ENCODE measurements at regions not wholly inside any gene's neighbourhood (a gene's known extent, or its start where the extent isn't known, plus 50 kb on each side); places are given as distances from the start of the nearest gene placed in this dataset.
"Not testable (repeated sequence)": the region's sequence is repeated elsewhere in the genome, so short reads cannot be mapped to it uniquely, and the experiment has no call there.

DNA sequence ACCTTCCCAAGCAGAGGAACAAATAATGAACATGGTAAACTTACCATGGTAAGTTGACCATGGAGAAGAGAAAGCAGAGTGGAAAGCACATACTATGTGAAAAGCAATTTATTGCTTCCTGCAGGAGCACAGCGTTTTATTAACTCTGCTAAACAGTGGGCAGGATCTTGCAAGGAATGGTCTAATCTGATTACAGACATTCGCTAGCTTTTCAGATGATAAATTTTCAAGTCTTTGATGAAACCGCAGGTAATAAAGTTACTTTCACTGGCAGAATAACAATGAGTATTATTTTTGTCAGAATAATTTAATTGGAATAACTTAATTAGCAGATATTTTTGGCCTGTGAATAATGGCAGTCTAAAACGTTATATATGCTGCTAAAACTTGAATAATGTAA lies 89.6 kb upstream of the HGF start:
- Histone ChIP-seq H3K4me3 (ENCODE audit: low read depth, low read length) (no peak overlapping the region), H3K36me3 (ENCODE audit: control insufficient read depth, insufficient read depth, low read length) (no peaks in the 10 kb centered on the region), H3K27me3 (ENCODE audit: control insufficient read depth, insufficient read depth, low read length) (no peaks in the 10 kb centered on the region)
- TF ChIP-seq, protein P1, sequence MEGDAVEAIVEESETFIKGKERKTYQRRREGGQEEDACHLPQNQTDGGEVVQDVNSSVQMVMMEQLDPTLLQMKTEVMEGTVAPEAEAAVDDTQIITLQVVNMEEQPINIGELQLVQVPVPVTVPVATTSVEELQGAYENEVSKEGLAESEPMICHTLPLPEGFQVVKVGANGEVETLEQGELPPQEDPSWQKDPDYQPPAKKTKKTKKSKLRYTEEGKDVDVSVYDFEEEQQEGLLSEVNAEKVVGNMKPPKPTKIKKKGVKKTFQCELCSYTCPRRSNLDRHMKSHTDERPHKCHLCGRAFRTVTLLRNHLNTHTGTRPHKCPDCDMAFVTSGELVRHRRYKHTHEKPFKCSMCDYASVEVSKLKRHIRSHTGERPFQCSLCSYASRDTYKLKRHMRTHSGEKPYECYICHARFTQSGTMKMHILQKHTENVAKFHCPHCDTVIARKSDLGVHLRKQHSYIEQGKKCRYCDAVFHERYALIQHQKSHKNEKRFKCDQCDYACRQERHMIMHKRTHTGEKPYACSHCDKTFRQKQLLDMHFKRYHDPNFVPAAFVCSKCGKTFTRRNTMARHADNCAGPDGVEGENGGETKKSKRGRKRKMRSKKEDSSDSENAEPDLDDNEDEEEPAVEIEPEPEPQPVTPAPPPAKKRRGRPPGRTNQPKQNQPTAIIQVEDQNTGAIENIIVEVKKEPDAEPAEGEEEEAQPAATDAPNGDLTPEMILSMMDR (IDR thresholded peaks at IDR 0.05; ENCODE audit: insufficient read depth, low read length, severe bottlenecking) = no peak
- FAIRE-seq (no peak), DNase-seq (ENCODE audit: low read depth) (no peak)

DNA sequence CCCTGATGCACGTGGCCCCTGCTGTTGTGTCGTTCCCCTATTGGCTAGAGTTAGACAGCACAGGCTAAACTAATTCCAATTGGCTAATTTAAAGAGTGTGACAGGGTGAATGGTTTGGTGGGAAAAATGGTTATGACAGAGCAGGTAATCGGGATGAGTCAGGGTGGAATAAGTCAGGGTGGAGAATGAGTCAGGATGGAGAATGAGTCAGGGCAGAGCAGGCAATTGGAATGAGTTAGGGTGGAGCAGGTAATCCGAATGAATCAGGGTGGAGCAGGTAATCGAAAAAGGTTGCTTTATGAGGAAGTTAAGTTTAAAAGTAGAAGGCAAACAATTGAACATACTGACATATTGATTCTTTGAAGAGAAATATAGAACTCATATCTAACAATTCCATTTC lies 89.0 kb upstream of the HGF start:
- not testable (repeated sequence) for H3K36me3 ChIP-seq (ENCODE audit: control insufficient read depth, insufficient read depth, low read length); FAIRE-seq; H3K27me3 ChIP-seq (ENCODE audit: control insufficient read depth, insufficient read depth, low read length); H3K4me3 ChIP-seq (ENCODE audit: low read depth, low read length)
- peak; percentile 45 for DNase-seq (ENCODE audit: low read depth)

DNA sequence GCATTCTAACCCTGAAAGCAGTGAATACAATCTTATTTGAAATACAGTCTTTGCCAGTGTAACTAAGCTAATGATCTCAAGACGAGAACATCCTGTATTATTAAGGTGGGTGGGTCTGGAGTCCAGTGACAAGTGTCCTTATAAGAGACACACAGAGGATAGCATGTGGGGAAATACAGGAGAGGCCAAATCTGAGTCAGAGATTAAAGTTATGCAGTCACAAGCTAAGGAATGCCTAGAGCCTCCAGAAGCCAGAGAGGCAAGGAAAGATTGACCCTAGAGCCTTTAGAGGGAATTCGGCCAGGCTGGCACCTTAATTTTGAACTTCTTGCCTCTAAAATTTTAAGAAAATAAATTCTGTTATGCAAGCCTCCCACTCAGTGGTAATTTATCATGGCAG lies 87.5 kb upstream of the HGF start:
- no peak overlapping the region for H3K4me3 ChIP-seq (ENCODE audit: low read depth, low read length)
- FAIRE-seq = no peak
- H3K36me3 ChIP-seq (ENCODE audit: control insufficient read depth, insufficient read depth, low read length) = no peaks in the 10 kb centered on the region
- H3K27me3 ChIP-seq (ENCODE audit: control insufficient read depth, insufficient read depth, low read length) = no peaks in the 10 kb centered on the region
- DNase-seq (ENCODE audit: low read depth) = peak; percentile 26
- TF ChIP-seq, protein P1 (IDR thresholded peaks at IDR 0.05; ENCODE audit: insufficient read depth, low read length, severe bottlenecking) = no peak

DNA sequence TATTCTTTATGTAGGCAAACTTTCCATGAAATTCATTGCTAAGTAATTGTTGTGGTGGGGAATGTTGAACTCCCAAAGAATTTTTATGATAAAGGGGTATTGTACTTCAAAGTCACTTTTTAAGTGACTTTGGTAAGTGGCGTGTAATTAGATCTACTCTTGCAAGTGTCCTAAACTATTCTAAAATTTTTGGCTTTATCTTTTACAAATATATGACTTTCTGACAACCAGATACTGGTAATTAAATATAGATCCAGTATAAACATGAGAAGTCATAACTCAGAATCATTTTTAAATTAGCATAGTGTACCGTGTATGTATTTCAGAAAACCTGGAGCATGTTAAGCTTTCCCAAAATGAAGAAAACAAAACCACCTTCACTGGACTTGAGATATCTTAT lies 84.7 kb upstream of the HGF start:
- Histone ChIP-seq H3K4me3 (ENCODE audit: low read depth, low read length) (no peak overlapping the region), H3K27me3 (ENCODE audit: control insufficient read depth, insufficient read depth, low read length) (no peaks in the 10 kb centered on the region), H3K36me3 (ENCODE audit: control insufficient read depth, insufficient read depth, low read length) (no peaks in the 10 kb centered on the region)
- no peak for DNase-seq (ENCODE audit: low read depth)
- no peak for FAIRE-seq
- TF ChIP-seq, protein P1 (IDR thresholded peaks at IDR 0.05; ENCODE audit: insufficient read depth, low read length, severe bottlenecking) = no peak

DNA sequence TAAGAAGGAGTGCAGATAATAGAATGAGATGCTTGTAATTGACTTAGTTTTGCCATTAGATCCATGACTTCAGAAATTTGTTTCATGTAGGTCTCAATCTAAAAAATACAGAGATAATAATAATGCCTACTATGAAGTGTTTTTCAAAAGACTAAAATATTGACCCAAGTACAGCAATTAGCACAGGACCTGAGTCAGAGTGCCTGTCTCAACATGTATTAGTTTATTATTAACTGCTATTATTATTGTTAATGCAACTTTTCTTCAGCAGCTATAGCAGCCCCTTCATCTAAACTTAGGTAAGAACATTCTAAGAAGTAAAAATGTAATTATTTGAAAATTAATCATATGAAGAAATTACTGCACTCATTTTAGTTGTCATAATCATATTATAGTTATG lies 82.9 kb upstream of the HGF start:
- peak; percentile 63 for DNase-seq (ENCODE audit: low read depth)
- H3K4me3 ChIP-seq (ENCODE audit: low read depth, low read length) = no peak overlapping the region
- H3K36me3 ChIP-seq (ENCODE audit: control insufficient read depth, insufficient read depth, low read length) = no peaks in the 10 kb centered on the region
- FAIRE-seq = no peak
- H3K27me3 ChIP-seq (ENCODE audit: control insufficient read depth, insufficient read depth, low read length) = no peaks in the 10 kb centered on the region
- TF ChIP-seq, protein P1 (IDR thresholded peaks at IDR 0.05; ENCODE audit: insufficient read depth, low read length, severe bottlenecking) = no peak

DNA sequence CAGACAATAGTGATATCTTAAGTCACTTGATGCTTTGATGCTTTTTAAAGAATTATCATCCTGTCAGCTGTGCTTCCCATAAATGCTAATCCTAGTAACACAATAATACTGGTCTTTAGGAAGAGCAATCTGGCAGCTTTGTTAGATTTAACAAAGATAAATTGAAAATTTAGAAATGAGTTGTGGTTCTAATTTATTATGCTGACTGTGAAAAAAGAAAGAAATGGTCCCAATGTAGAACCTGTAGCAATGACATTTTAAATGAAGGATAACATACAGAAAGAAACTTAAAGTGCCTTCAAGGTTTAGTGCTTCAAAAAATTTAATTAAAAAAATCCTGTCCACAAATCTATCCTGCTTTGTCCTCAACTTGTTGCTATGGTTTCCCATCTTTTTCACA lies 81.6 kb upstream of the HGF start:
- Histone ChIP-seq H3K27me3 (ENCODE audit: control insufficient read depth, insufficient read depth, low read length) (no peaks in the 10 kb centered on the region), H3K4me3 (ENCODE audit: low read depth, low read length) (no peak overlapping the region), H3K36me3 (ENCODE audit: control insufficient read depth, insufficient read depth, low read length) (no peaks in the 10 kb centered on the region)
- TF ChIP-seq, protein P1 (IDR thresholded peaks at IDR 0.05; ENCODE audit: insufficient read depth, low read length, severe bottlenecking) = no peak
- no peak for FAIRE-seq
- no peak for DNase-seq (ENCODE audit: low read depth)

Measured in bronchial epithelial cell (primary cell).